ENCODE measurements at regions not wholly inside any gene's neighbourhood (a gene's known extent, or its start where the extent isn't known, plus 50 kb on each side); places are given as distances from the start of the nearest gene placed in this dataset.

GRCh38 chr2:104599787-104600510 is 254.0 kb upstream of the POU3F3 start:
- H3K27me3 ChIP-seq: no peaks in the 10 kb centered on the region
- no peaks in the 10 kb centered on the region for H3K36me3 ChIP-seq
- H3K4me3 ChIP-seq: no peak overlapping the region
- no peaks in the 10 kb centered on the region for H3K4me1 ChIP-seq
- H3K27ac ChIP-seq: no peak overlapping the region
- no peak for DNase-seq (ENCODE audit: low spot score in 2 of 2)
- H3K9me3 ChIP-seq: peaks cover 0 to 3% of the 10 kb centered on the region in 2 donors
- intact Hi-C loops (cut with DNase I): no loop called here
- TF ChIP-seq, protein P1, sequence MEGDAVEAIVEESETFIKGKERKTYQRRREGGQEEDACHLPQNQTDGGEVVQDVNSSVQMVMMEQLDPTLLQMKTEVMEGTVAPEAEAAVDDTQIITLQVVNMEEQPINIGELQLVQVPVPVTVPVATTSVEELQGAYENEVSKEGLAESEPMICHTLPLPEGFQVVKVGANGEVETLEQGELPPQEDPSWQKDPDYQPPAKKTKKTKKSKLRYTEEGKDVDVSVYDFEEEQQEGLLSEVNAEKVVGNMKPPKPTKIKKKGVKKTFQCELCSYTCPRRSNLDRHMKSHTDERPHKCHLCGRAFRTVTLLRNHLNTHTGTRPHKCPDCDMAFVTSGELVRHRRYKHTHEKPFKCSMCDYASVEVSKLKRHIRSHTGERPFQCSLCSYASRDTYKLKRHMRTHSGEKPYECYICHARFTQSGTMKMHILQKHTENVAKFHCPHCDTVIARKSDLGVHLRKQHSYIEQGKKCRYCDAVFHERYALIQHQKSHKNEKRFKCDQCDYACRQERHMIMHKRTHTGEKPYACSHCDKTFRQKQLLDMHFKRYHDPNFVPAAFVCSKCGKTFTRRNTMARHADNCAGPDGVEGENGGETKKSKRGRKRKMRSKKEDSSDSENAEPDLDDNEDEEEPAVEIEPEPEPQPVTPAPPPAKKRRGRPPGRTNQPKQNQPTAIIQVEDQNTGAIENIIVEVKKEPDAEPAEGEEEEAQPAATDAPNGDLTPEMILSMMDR (IDR thresholded peaks at IDR 0.05): no peak

- H3K4me3 ChIP-seq: no peak overlapping the region
- no peaks in the 10 kb centered on the region for H3K27me3 ChIP-seq
- TF ChIP-seq, protein P1 (IDR thresholded peaks at IDR 0.05): no peak
- no peaks in the 10 kb centered on the region for H3K9me3 ChIP-seq
- DNase-seq (ENCODE audit: low spot score in 2 of 2): no peak
- intact Hi-C loops (cut with DNase I): no loop called here
- H3K4me1 ChIP-seq: no peaks in the 10 kb centered on the region
- H3K36me3 ChIP-seq: no peaks in the 10 kb centered on the region
- no peak overlapping the region for H3K27ac ChIP-seq
Measured at GRCh38 chr2:104606056-104606455, 247.9 kb upstream of the POU3F3 start.

GRCh38 chr2:104616856-104617255 is 237.1 kb upstream of the POU3F3 start:
- H3K27ac ChIP-seq: no peak overlapping the region
- no peak overlapping the region for H3K4me3 ChIP-seq
- H3K9me3 ChIP-seq: no peaks in the 10 kb centered on the region
- H3K36me3 ChIP-seq: no peaks in the 10 kb centered on the region
- no peak for DNase-seq (ENCODE audit: low spot score in 2 of 2)
- no peaks in the 10 kb centered on the region for H3K27me3 ChIP-seq
- no peaks in the 10 kb centered on the region for H3K4me1 ChIP-seq
- intact Hi-C loops (cut with DNase I): no loop called here
- TF ChIP-seq, protein P1 (IDR thresholded peaks at IDR 0.05): no peak

GRCh38 chr2:104620801-104621200 is 233.1 kb upstream of the POU3F3 start:
- intact Hi-C loops (cut with DNase I): no loop called here
- Histone ChIP-seq H3K9me3 (no peaks in the 10 kb centered on the region), H3K27ac (no peak overlapping the region), H3K4me1 (no peaks in the 10 kb centered on the region), H3K27me3 (no peaks in the 10 kb centered on the region), H3K4me3 (no peak overlapping the region), H3K36me3 (no peaks in the 10 kb centered on the region)
- TF ChIP-seq, protein P1 (IDR thresholded peaks at IDR 0.05): no peak
- DNase-seq (ENCODE audit: low spot score in 2 of 2): no peak

GRCh38 chr2:104635608-104636007 is 218.3 kb upstream of the POU3F3 start:
- no peak for DNase-seq (ENCODE audit: low spot score in 2 of 2)
- intact Hi-C loops (cut with DNase I): no loop called here
- TF ChIP-seq, protein P1 (IDR thresholded peaks at IDR 0.05): no peak

More at GRCh38 chr2:104635608-104636007, 218.3 kb upstream of the POU3F3 start:
- Histone ChIP-seq H3K27ac (no peak overlapping the region), H3K36me3 (no peaks in the 10 kb centered on the region), H3K4me1 (no peaks in the 10 kb centered on the region), H3K9me3 (no peaks in the 10 kb centered on the region), H3K4me3 (no peak overlapping the region), H3K27me3 (no peaks in the 10 kb centered on the region)

Data from ascending aorta (tissue), 2 donors.